Stimulated activated naive CD8-positive, alpha-beta T cell treated with anti-CD3 and anti-CD28 coated beads, Interleukin-15, Interleukin-2, amounts not matched to agents 100 U/mL and 50 U/mL, for 24 hours (primary cell): ENCODE measurements at regions not wholly inside any gene's neighbourhood (a gene's known extent, or its start where the extent isn't known, plus 50 kb on each side); places are given as distances from the start of the nearest gene placed in this dataset.

Experiments used
- ATAC-seq: fragments of 150-1000 bp; cut with Tn5 transposase; one replicate; pipeline ENCODE4 v1.10.0; 2021
- DNase-seq: peaks from one replicate; pipeline ENCODE4 v3.0.0; 2021

GRCh38 chr7:22563032-22563501 lies 63.1 kb upstream of the STEAP1B start:
- DNase-seq = no peak
- ATAC-seq = no peak

GRCh38 chr7:22561895-22562593 lies 62.1 kb upstream of the STEAP1B start:
- ATAC-seq (no peak), DNase-seq (no peak)

DNA sequence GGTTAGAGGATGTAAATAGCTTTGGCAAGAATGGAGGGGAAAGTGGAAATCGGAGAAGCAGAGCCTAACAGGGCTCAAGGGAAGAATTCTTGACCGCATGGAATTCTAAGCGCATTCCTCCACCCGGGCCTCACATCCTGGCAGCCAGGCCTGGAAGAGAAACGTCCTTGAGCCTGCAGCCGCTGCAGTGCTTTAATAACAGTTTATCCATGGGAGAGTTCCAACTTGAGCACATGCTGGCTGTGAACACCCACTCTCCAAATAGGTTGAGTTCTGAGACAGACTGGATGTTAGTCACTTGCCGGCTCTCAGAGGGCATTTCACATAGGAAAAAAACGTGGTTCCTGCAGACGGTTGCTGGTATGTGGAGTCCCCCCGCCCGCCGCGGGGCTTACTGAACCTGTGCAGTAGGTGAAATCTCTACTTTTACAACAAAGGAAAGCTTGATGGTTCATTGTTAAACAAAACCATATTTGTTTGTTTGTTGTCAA lies 61.4 kb upstream of the STEAP1B start:
- no peak for DNase-seq

DNA sequence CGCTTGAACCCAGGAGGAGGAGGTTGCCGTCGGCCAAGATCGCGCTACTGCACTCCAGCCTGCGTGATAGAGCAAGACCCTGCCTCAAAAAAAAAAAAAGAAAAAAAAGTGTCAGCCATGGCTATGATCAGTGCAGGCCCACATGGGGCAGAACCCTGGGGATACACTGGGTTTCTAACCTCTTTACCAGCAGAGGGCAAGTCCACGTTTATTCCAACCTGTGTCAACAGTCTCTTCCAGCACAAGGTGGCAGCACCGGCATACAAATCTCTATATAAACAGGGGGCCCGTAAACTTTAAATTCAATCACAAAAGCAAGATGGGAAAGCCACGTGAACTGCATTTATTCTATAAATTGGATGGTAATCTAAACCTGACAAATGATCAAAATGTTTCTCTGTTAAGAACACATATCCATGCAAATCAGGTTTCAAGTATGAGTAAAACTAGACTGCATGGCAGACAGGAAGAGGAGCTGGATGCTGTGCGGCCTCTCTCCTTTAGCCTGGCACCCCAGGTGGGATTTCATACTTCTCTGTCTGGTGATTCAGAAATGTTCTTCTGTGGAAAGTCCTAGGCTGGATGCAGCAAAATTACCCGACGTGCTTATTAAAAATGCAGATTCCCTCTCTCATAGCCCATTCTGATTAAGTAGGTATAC lies 60.0 kb upstream of the STEAP1B start:
- ATAC-seq = peak; percentile 61
- peak; percentile 68 for DNase-seq

More for the DNA sequence above, 61.4 kb upstream of the STEAP1B start:
- no peak for ATAC-seq

DNA sequence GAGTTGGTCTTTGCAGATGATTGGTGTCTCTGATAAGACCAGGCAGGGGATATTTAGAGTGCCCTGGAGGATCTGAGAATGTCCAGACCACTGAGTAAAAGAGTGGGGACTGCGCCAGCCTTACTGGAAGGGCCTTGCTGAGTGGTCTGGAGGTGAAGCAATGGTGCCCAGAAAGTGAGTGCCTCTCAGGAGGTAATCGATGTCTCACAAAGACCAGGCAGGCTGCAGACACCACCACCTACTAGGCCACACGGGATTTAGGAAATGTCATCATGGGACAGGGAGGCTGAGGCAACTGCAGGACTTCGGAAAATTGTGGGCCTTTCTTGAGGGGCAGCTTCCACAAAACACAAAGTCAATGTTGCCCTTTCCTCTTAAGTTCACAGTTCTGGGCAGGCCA lies 57.2 kb upstream of the STEAP1B start:
- ATAC-seq (no peak), DNase-seq (no peak)

GRCh38 chr7:22555476-22555875 lies 55.5 kb upstream of the STEAP1B start:
- ATAC-seq (no peak), DNase-seq (no peak)

DNA sequence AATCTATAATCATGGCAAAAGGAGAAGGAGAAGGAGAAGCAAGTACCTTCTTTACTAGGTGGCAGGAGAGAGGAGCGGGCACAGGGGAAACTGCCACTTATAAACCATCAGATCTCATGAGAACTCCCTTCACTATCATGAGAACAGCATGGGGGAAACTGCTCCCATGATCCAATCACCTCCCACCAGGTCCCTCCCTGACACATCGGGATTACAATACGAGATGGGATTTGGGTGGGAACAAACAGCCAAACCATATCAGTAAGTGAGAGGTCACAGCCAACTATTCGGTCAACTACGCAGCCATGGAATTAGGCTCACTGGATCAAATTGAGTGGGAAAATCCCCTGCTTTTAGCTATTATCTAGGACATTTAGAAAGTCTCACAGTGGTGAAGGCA lies 54.2 kb upstream of the STEAP1B start:
- DNase-seq (no peak), ATAC-seq (no peak)

DNA sequence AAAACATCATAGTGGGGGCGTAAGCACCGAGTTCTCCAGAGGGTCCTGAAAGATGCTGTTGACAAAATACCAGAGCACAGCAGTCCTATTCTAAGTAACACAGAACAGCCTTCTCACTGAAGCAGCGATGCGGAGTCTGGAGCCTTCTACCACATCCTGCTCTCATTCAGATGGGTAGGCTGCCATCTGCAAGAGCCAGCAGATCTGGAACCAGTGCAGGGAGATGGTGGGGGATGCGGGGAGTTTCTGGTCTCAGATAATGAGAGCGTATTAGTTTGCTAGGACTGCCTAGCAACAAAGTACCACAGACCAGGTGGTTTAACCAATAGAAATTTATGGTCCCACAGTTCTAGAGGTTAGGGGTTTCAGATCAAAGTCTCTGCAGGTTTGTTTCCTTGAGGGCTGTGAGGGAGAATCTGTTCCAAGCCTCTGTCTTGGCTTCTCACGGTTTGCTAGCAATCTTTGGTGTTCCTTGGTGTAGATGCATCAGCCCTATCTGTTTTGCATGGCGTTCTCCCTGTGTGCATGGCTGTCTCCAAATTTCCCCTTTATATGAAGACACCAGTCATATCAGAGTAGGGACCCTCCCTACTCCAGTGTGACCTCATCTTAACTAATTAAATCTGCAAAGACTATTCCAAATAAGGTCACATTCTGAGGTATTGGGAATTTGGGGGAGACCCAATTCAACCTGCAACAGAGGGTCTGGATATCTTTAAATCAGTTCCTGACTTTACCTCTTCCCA lies 52.0 kb upstream of the STEAP1B start:
- ATAC-seq = peak; percentile 54

DNA sequence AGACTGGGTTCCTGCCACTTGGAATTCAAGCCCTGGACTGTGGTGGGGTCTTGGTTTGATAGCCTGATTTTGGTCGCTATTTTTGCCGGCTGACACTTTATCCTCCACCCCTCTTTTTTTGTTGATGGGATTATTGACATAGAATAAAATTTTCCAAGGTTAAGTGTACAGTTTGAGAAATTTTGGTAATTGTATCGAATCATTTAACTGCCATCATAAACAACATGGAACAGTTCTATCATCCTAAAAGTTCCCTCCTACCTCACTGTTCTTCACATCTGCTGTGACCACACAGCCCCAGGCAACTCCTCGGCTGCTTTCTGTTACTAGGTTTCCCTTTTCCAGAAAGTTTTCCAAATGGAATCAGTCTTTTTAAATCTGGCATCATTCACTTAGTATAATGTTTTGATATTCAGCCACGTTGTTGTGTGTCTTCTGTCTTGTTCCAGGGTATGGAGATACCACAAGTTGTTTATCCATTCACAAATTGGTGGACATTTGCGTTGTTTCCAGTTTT lies 50.6 kb upstream of the STEAP1B start:
- ATAC-seq (no peak), DNase-seq (no peak)

More for the DNA sequence above, 52.0 kb upstream of the STEAP1B start:
- DNase-seq = no peak

DNA sequence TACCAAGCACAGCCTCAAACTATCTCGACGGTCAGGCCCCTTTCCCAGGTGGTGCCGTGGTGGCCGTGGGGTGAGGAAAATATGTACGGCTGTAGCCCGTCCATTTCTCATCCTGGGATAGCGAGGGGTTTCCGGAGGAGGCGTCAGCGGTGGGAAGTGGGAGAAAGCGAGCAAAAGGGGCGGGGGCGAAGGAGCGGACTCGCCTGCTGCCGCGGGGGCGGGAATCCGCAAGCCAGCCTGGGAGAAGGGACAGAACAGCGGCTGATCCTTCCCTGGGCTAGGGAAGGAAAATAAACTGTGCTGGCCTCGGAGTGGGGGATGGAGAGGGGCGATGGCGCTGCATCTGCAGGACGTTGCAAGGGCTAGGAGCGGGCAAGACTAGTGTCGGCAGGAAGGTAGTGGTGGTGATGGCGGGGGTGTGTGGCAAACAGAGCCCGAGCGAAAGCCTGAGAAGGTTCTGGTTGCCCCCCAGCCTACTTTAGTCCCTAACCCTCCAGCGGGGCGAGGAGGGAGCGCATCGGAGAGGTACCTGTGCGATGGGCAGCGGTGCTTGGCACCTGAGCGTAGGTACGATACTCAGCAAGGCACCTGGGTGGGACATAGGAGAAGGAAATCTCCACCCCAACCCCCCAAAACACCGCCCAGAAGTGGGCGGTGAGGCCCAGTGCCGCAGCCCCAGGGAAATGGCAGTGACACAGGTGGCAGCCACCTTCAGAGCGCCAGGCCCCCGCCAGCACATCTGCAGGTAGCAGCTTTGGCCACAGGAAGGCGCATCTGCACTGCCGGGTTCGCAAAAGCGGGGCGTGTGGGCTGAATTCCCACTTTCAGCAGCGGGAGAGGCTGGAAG lies 49.9 kb upstream of the STEAP1B start:
- ATAC-seq (peak; percentile 41), DNase-seq (peak; percentile 32)
